GM23338 (cell line): ENCODE measurements at regions not wholly inside any gene's neighbourhood (a gene's known extent, or its start where the extent isn't known, plus 50 kb on each side); places are given as distances from the start of the nearest gene placed in this dataset.

Experiments used
- ATAC-seq: fragments of 200-7000 bp; cut with Tn5 transposase; 3 replicates; pipeline ENCODE4 v1.9.1; 2020
- DNase-seq: peaks from one replicate; pipeline ENCODE4 v3.0.0-alpha.2; 2015; ENCODE audit warnings: low spot score
- H2AFZ ChIP-seq: fragments of 200-600 bp; sonication (generic); 2 replicates; pipeline ENCODE4 v1.8.0; 2016; ENCODE audit warnings: antibody characterized with exemption, mild to moderate bottlenecking, moderate library complexity
- H3F3A ChIP-seq: fragments of 200-600 bp; sonication (generic); replicated peaks from 2 replicates; pipeline ENCODE4 v1.8.0; 2017; ENCODE audit warnings: antibody characterized with exemption, mixed run types, low read depth
- H3K27ac ChIP-seq: fragments of 200-600 bp; sonication (generic); 2 replicates; pipeline ENCODE4 v1.6.1; 2016; ENCODE audit warnings: low read depth
- H3K27me3 ChIP-seq: fragments of 200-600 bp; sonication (generic); 2 replicates; pipeline ENCODE4 v1.8.0; 2016; ENCODE audit warnings: mild to moderate bottlenecking, mixed run types, moderate library complexity; ENCODE audit not compliant: insufficient read depth
- H3K36me3 ChIP-seq: fragments of 200-600 bp; sonication (generic); 2 replicates; pipeline ENCODE4 v1.8.0; 2016; ENCODE audit warnings: mild to moderate bottlenecking; ENCODE audit not compliant: insufficient read depth
- H3K4me1 ChIP-seq: fragments of 200-600 bp; sonication (generic); 2 replicates; pipeline ENCODE4 v1.8.0; 2016; ENCODE audit warnings: mild to moderate bottlenecking, moderate library complexity; ENCODE audit not compliant: insufficient read depth
- H3K4me2 ChIP-seq: fragments of 200-600 bp; sonication (generic); 2 replicates; pipeline ENCODE4 v1.7.1; 2017; ENCODE audit warnings: mixed run types
- H3K4me3 ChIP-seq: fragments of 200-600 bp; sonication (generic); 2 replicates; pipeline ENCODE4 v1.6.1; 2016; ENCODE audit warnings: mixed run types
- H3K79me2 ChIP-seq: fragments of 200-600 bp; sonication (generic); replicated peaks from 2 replicates; pipeline ENCODE4 v1.8.0; 2017; ENCODE audit warnings: mild to moderate bottlenecking; ENCODE audit not compliant: insufficient read depth
- H3K9me2 ChIP-seq: fragments of 200-600 bp; sonication (generic); 2 replicates; pipeline ENCODE4 v1.8.0; 2017; ENCODE audit not compliant: insufficient read depth
- H4K20me1 ChIP-seq: fragments of 200-600 bp; sonication (generic); replicated peaks from 2 replicates; pipeline ENCODE4 v1.8.0; 2017; ENCODE audit warnings: mild to moderate bottlenecking; ENCODE audit not compliant: insufficient read depth
- H3K27ac Mint-ChIP-seq: 2 replicates; pipeline ENCODE4 v1.8.0; 2020; ENCODE audit warnings: inconsistent platforms, mild to moderate bottlenecking, moderate library complexity, mixed read lengths
- H3K27me3 Mint-ChIP-seq: 3 replicates; pipeline ENCODE4 v1.8.0; 2022; ENCODE audit warnings: low read depth, mild to moderate bottlenecking, moderate library complexity, mixed read lengths, inconsistent platforms; ENCODE audit not compliant: insufficient read depth, poor library complexity
- H3K36me3 Mint-ChIP-seq: 3 replicates; pipeline ENCODE4 v1.8.0; 2021; ENCODE audit warnings: low read depth, mild to moderate bottlenecking, inconsistent platforms, moderate library complexity, mixed read lengths
- H3K4me1 Mint-ChIP-seq: 3 replicates; pipeline ENCODE4 v1.8.0; 2020; ENCODE audit warnings: mild to moderate bottlenecking, inconsistent platforms, mixed read lengths
- H3K4me3 Mint-ChIP-seq: 3 replicates; pipeline ENCODE4 v1.8.0; 2021; ENCODE audit warnings: moderate library complexity, mild to moderate bottlenecking, inconsistent platforms, mixed read lengths
- H3K9me3 Mint-ChIP-seq: 3 replicates; pipeline ENCODE4 v1.8.0; 2020; ENCODE audit warnings: moderate library complexity, mild to moderate bottlenecking, inconsistent platforms, mixed read lengths
- NANOG ChIP-seq: IDR thresholded peaks from 2 replicates; pipeline ENCODE4 v1.6.1; 2016; ENCODE audit warnings: antibody characterized with exemption, borderline replicate concordance
- REST ChIP-seq: IDR thresholded peaks from one replicate; pipeline ENCODE4 v1.6.1; 2018; ENCODE audit warnings: antibody characterized with exemption; ENCODE audit not compliant: unreplicated experiment
- STAT1 ChIP-seq: IDR thresholded peaks from one replicate; pipeline ENCODE4 v1.6.1; 2016; ENCODE audit warnings: antibody characterized with exemption; ENCODE audit not compliant: unreplicated experiment
- ZNF462 ChIP-seq: fragments of 250-450 bp; sonication (Bioruptor Pico); IDR thresholded peaks from 2 replicates; pipeline ENCODE4 v1.5.0; 2020; ENCODE audit warnings: mild to moderate bottlenecking, moderate library complexity

- no peaks in the 10 kb centered on the region for H3F3A ChIP-seq
- Mint-ChIP-seq H3K27ac (no peak overlapping the region), H3K9me3 (no peaks in the 10 kb centered on the region), H3K36me3 (no peaks in the 10 kb centered on the region), H3K27me3 (no peaks in the 10 kb centered on the region), H3K4me1 (peaks cover 14% of the 10 kb centered on the region), H3K4me3 (no peak overlapping the region)
- no peaks in the 10 kb centered on the region for H3K36me3 ChIP-seq
- H3K4me3 ChIP-seq, result no peak overlapping the region
- DNase-seq (no peak), ATAC-seq (no peak)
- no peaks in the 10 kb centered on the region for H4K20me1 ChIP-seq
- H3K4me2 ChIP-seq, result no peak overlapping the region
- H3K27me3 ChIP-seq, result no peaks in the 10 kb centered on the region
- H3K4me1 ChIP-seq, result peaks cover 3% of the 10 kb centered on the region; the same call in 1 of the 2 replicates
- H3K79me2 ChIP-seq, result no peaks in the 10 kb centered on the region
- no peak overlapping the region for H3K27ac ChIP-seq
- TF ChIP-seq STAT1 (no peak), REST (no peak), ZNF462 (CRISPR knock-in tag) (no peak), NANOG (no peak)
- H2AFZ ChIP-seq, result no peak overlapping the region
- no peaks in the 10 kb centered on the region for H3K9me2 ChIP-seq
Observed at GRCh38 chr15:47856071-47856470, 138.8 kb downstream of the SEMA6D start.
